GM20431 (cell line): ENCODE measurements at regions not wholly inside any gene's neighbourhood (a gene's known extent, or its start where the extent isn't known, plus 50 kb on each side); places are given as distances from the start of the nearest gene placed in this dataset.

Source experiments
- in situ Hi-C: fragments of 300-500 bp; cut with MseI, MboI; formaldehyde crosslinking; loops from one replicate; pipeline ENCODE4 v1.15.0; 2020; ENCODE audit warnings: low sequenced_read_pairs; ENCODE audit not compliant: unreplicated experiment

- in situ Hi-C loops, result no loop called here
These were observed 121.2 kb upstream of the GPR26 start for GRCh38 chr10:123544986-123545385.

GRCh38 chr10:123548770-123549169 lies 117.4 kb upstream of the GPR26 start:
- in situ Hi-C loops, result no loop called here

GRCh38 chr10:123549761-123550454 lies 116.2 kb upstream of the GPR26 start:
- in situ Hi-C loops, result loop anchor here (10.0 to 25.0 kb wide), 2 partner anchors 405 to 513 kb away; partner anchors contain the start of gene HMX2

DNA sequence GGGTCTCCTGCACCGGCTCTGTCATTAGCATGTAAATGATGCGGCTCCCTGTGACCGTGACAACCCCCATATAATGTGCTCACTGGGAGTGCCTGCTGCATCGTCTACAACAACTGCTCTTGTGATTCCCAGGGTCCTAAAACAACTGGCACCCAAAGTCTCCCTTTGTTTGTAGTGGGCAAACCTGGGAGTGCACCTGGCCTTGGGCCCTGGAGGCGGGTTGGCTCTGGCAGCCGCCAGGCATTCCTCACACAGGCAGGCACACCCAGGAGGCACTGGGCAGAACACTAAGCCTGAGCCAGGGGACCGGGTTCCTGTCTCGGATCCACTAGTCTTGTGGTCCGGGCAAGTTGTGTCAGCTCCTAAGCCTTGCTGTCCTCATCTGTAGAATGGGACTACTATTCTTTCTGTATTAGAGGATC lies 115.5 kb upstream of the GPR26 start:
- in situ Hi-C loops, result loop anchor here (10.0 to 25.0 kb wide), 2 partner anchors 406 to 513 kb away; partner anchors contain the start of gene HMX2

GRCh38 chr10:123551259-123551658 lies 114.9 kb upstream of the GPR26 start:
- in situ Hi-C loops, result loop anchor here (10.0 to 25.0 kb wide), 2 partner anchors 406 to 514 kb away; partner anchors contain the start of gene HMX2

DNA sequence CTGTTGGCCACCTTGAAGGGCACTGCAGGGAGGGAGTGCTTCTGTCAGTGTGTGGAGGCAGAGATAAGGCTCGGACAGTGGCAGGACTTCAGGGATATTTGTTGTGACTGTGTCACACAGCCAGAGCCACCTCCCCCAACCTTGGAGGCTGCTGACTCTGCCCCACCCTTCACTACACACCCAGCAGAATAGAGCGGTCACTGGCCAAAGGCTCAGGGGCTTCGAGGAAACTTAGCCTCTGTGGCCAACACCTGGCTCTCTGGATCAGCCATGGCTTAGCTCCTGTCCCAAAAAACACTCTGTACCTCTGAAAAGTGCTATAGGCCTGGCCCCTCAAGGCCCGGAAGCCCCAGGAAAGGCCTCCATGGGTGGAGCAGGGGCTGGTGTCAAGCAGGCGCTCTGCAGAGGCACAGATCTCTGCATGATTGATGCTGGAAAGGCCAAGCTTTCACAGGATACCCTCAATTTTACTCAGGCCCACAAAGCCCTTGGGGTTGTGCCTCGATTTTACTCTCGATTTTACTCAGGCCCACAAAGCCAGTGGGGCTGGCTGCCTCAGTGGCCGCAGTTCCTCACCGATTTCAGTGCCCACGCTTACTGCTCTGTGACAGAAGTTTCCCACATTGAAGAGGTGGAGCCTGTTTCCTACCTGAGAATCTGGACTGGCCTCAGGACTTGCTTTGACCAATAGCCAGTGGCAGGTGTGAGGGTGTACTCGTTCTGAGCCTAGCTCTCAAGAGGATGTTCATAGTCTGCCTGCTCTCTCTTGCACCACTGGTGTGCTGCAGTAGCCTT lies 113.2 kb upstream of the GPR26 start:
- in situ Hi-C loops, result loop anchor here (10.0 to 25.0 kb wide), 2 partner anchors 408 to 516 kb away; partner anchors contain the start of gene HMX2

DNA sequence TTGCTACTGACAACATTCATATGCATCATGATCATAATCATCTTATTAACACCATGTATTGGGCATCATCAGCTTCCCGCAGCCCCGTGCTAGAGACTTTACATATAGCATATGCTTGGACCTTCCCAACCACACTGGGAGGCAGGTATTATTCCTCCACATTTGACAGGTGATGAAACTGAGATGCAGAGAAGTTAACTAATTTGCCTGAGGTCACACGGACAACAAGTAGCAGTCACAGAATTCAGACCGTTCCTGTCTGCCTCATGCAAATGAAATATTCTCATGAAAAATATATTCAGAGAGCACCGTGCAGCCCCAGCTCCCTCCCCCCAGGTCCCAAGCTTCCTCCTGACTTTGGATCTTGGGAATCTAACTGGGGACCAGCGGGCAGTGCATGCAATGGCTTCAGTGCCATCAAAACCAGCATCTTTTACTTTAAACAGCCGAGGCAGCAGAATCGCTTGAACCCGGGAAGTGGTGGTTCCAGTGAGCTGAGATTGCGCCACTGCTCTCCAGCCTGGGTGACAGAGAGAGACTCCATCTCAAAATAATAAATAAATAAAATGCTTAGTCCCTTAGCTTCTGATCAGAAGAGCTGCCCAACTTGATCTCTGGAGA lies 112.2 kb upstream of the GPR26 start:
- in situ Hi-C loops, result loop anchor here (10.0 to 25.0 kb wide), 2 partner anchors 409 to 517 kb away; partner anchors contain the start of gene HMX2

DNA sequence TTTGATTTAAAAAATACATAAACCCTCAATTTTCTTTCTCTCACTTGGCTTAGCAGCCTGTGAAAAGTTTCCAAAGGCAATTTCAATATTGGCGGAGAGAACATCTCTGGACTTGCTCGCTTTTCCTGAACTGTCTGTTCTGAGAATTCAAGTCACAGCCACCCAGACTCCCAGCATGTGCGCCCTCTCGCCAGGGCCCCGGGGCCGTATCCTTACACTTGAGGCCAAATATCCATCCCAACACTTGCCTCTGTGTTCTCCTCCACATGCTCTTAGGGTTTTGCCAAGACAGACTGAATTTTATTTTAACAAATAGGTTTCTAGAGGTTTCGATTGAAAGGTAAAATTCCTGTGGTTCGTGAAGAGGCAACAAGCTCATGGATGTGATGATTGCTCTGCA lies 111.5 kb upstream of the GPR26 start:
- in situ Hi-C loops, result loop anchor here (10.0 to 25.0 kb wide), 2 partner anchors 410 to 517 kb away; partner anchors contain the start of gene HMX2

GRCh38 chr10:123555616-123556015 lies 110.5 kb upstream of the GPR26 start:
- in situ Hi-C loops, result loop anchor here (10.0 to 25.0 kb wide), 2 partner anchors 411 to 518 kb away; partner anchors contain the start of gene HMX2

DNA sequence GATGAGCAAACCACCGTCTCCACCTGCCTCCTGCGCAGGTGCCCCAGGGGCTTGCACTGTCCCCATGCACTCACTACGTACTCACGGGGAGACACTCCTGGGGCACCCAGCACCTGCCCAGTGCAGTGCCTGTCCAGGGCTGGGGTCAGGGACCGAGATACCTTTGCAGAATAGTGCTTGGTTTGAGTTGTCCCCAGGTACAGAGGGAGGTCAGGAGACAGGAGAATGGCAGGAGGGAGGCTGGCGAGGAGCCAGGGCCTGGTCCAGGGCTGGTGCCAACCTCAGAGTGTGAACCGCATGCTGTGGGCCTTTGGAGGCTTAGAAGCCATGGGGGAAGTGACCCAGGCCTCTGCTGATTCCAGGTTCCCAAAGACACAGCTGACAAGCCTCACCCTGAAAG lies 110.1 kb upstream of the GPR26 start:
- in situ Hi-C loops, result loop anchor here (10.0 to 25.0 kb wide), 2 partner anchors 411 to 519 kb away; partner anchors contain the start of gene HMX2

- in situ Hi-C loops, result loop anchor here (10.0 to 25.0 kb wide), 2 partner anchors 412 to 519 kb away; partner anchors contain the start of gene HMX2
These were observed 109.4 kb upstream of the GPR26 start for GRCh38 chr10:123556736-123557135.

- in situ Hi-C loops, result loop anchor here (10.0 to 25.0 kb wide), 2 partner anchors 413 to 520 kb away; partner anchors contain the start of gene HMX2
These were observed 108.6 kb upstream of the GPR26 start for GRCh38 chr10:123557366-123558108.

DNA sequence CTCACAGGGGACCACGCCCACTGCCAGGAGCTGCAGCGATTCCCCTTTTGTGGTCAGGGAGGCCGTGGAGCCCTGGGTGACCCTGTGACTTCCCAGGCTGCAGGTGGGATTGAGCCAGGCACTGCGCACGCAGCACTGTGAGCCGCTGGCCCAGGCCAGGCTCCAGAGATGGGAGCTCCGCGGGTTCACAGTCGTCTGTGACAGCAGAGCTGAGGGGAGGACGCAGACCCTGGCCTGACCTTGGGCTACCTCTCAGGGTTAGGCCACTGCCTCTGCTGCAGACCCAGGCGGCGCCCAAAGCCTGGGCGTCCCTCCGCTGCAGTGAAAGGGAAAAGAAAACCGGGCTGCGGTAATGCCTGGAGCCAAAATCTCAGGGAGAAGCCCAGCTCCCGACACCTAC lies 107.5 kb upstream of the GPR26 start:
- in situ Hi-C loops, result loop anchor here (10.0 to 25.0 kb wide), 2 partner anchors 414 to 521 kb away; partner anchors contain the start of gene HMX2

DNA sequence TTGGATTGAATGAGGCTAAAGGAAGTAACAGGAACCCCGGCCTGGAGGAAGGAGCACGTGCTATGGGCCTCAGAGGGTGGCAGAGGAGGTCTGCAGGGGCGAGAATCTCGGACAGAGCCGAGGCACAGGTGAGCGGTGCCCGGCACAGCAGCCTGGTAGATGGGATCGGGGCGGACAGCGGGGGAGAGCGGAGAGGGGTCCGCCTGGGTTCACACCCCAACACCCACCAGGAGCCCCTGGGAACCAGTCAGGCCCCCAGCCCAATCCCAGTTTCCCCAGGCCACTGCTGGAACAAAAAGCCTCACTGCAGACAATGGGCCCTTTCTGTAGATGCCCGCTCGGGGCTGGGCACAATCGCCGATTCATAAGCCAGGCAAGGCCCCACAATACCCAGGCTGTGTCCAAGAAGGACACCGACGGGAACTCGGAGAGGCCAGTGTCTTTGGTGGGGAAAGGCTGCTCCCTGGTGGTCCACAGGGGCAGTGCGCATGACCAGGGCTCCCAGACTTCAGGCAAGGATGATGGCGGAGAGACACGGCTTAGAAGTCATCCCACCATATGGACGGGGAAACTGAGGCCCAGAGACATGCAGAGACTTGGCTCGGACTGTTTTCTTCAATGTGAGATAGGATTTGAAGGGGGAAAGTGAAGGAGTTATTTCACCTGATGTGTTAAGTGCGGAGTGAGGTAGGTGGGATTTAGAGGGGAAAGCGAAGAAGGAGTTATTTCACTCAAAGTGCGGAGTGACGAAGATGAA lies 106.9 kb upstream of the GPR26 start:
- in situ Hi-C loops, result loop anchor here (10.0 to 25.0 kb wide), 2 partner anchors 414 to 522 kb away; partner anchors contain the start of gene HMX2

- in situ Hi-C loops, result loop anchor here (10.0 to 25.0 kb wide), 3 partner anchors 415 to 522 kb away; partner anchors contain the start of gene HMX2
These were observed 106.4 kb upstream of the GPR26 start for GRCh38 chr10:123559823-123560092.

DNA sequence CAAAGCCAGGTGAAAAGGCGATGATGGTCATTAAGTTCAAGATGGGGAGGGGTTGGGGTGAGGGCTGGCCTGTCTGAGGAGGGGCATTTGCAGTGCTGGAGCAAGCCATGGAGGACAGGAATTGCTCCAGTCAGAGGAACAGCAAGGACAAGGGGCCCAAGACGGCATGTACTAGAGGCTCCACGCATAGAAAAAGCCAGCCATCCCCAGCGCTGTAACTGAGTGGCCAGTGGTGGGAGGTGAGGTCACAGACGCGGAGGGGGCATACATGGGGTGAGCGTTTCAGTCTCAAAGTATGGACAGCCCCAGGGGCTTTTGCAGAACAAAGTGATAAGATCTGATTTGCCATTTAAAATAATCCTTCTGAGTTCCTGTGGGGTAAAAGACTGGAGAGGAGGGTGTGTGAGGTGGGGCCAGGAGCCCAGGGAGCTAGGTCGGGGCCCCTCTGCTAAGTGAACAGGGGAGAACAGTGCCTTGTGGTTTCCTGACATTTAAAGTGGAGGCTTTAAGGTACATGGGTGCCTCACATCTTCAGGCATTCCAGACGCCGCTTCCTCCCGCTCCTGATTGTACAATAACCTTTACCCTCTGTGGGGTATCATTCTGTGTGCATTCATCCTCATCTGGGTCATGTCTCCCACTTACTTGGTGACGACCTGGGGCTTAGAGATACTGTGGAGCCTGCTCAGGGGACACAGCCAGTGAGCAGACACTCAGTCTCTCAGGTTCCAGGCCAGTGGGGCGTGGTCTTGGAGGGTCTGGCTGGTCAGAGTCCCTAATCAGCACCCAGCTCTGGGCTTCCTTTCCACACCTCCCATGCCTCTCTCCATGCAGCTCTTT lies 105.6 kb upstream of the GPR26 start:
- in situ Hi-C loops, result loop anchor here (10.0 to 25.0 kb wide), 2 partner anchors 436 to 523 kb away; no protein-coding TSS in a partner anchor

- in situ Hi-C loops, result loop anchor here (10.0 to 25.0 kb wide), 2 partner anchors 436 to 524 kb away; no protein-coding TSS in a partner anchor
These were observed 105.1 kb upstream of the GPR26 start for GRCh38 chr10:123561141-123561440.

DNA sequence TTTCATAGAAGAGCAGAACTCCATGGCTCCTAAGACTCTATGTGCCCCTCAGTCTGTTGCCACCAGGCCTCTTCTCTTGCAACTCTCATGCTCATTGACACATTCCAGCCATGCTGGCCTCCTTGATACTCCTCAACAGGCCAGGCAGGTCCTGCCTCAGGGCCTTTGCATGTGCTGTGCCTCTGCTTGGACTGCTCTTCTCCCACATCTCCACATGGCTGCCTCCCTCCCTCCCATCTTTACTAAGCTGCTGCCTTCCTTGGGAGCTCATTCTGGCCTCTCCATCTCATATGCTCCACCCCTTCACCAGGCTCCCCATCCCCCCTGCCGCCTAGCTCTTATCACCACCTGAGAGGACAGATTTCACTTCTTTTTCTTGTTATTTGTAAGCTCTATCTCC lies 103.8 kb upstream of the GPR26 start:
- in situ Hi-C loops, result loop anchor here (10.0 to 25.0 kb wide), 2 partner anchors 438 to 525 kb away; no protein-coding TSS in a partner anchor
